ENCODE measurements at regions not wholly inside any gene's neighbourhood (a gene's known extent, or its start where the extent isn't known, plus 50 kb on each side); places are given as distances from the start of the nearest gene placed in this dataset.
"Not testable (repeated sequence)": the region's sequence is repeated elsewhere in the genome, so short reads cannot be mapped to it uniquely, and the experiment has no call there.

- no peak overlapping the region for H3K27ac Mint-ChIP-seq
- no peak overlapping the region for H3K4me3 Mint-ChIP-seq
- H3K9me3 Mint-ChIP-seq = no peaks in the 10 kb centered on the region
- peaks cover 45% of the 10 kb centered on the region for H3K27me3 Mint-ChIP-seq
- H3K4me1 Mint-ChIP-seq = no peaks in the 10 kb centered on the region
- no peaks in the 10 kb centered on the region for H3K36me3 Mint-ChIP-seq
Observed at GRCh38 chr3:64444490-64445108, 219.3 kb upstream of the PRICKLE2 start.

- Mint-ChIP-seq H3K27ac (no peak overlapping the region), H3K36me3 (no peaks in the 10 kb centered on the region), H3K27me3 (peaks cover 44% of the 10 kb centered on the region), H3K9me3 (no peaks in the 10 kb centered on the region), H3K4me3 (no peak overlapping the region), H3K4me1 (no peaks in the 10 kb centered on the region)
Observed at GRCh38 chr3:64443546-64444381, 218.5 kb upstream of the PRICKLE2 start.

DNA sequence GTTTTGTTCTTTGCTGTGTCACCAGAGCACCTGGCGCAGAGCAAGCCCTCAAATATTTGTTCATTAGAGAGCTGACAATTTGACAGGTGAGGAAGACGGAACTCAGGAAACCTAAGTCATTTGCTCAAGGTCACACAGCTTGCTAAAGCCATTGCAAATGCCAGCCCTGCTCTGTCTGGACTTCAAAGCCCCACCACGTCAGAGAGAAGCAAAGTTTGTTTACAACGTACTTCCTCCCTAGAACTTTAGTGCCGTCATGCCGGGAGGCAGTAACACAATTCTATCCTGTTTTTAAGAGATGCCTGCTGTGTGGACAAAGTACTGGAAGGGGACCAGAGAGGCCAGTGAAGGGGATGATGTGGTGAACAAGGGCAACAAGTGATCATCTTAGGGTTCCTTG is 216.6 kb upstream of the PRICKLE2 start:
- Mint-ChIP-seq H3K4me1 (no peaks in the 10 kb centered on the region), H3K27ac (no peak overlapping the region), H3K27me3 (peaks cover 43% of the 10 kb centered on the region), H3K9me3 (no peaks in the 10 kb centered on the region), H3K36me3 (no peaks in the 10 kb centered on the region), H3K4me3 (no peak overlapping the region)

DNA sequence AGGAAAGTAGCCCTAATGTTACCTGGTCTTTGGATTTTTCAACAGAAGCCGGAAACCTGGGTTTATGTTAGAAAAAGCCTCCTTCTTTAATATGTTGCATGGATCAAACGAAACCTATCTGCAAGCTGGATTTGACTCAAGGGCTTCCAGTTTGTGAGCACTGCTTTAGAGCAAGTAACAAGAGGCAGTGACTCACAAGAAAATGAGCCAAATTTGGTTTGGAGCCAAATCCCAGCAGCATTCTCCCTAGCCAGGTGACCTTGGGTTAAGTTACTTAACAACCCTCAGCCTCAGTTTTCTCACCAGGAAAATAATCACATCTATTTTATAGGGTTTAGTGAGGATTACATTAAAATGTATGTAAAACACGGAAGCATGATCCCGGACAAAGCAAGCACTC is 215.2 kb upstream of the PRICKLE2 start:
- Mint-ChIP-seq H3K27me3 (peaks cover 42% of the 10 kb centered on the region), H3K9me3 (no peaks in the 10 kb centered on the region), H3K36me3 (no peaks in the 10 kb centered on the region), H3K27ac (no peak overlapping the region), H3K4me1 (no peaks in the 10 kb centered on the region), H3K4me3 (no peak overlapping the region)

DNA sequence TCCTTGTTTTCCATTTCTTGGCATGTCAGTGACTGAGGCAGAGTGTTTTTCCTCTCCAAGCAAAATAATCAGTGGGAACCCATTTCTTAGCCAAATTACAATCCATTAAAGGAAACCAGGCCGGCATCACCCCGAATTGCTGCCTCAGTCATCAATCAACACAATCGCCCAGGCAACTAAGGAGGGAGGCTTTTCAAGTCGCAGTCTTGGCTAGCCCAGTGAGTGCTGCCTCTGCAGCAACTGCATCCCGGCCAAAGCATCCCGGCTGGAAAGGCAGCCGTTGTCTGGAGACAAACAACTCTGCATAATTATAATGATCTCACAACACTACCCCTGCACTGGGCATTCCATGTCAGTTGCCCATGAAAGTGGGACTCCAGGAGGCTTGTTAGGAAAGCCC is 213.5 kb upstream of the PRICKLE2 start:
- no peak overlapping the region for H3K27ac Mint-ChIP-seq
- no peaks in the 10 kb centered on the region for H3K4me1 Mint-ChIP-seq
- H3K4me3 Mint-ChIP-seq = no peak overlapping the region
- H3K27me3 Mint-ChIP-seq = peaks cover 34% of the 10 kb centered on the region
- H3K36me3 Mint-ChIP-seq = no peaks in the 10 kb centered on the region
- peaks cover 9% of the 10 kb centered on the region for H3K9me3 Mint-ChIP-seq

GRCh38 chr3:64438066-64438465 is 212.8 kb upstream of the PRICKLE2 start:
- peaks cover 11% of the 10 kb centered on the region for H3K9me3 Mint-ChIP-seq
- H3K4me1 Mint-ChIP-seq = no peaks in the 10 kb centered on the region
- H3K4me3 Mint-ChIP-seq = no peak overlapping the region
- H3K36me3 Mint-ChIP-seq = no peaks in the 10 kb centered on the region
- peaks cover 30% of the 10 kb centered on the region for H3K27me3 Mint-ChIP-seq
- H3K27ac Mint-ChIP-seq = no peak overlapping the region

- H3K27ac Mint-ChIP-seq = no peak overlapping the region
- peaks cover 11% of the 10 kb centered on the region for H3K9me3 Mint-ChIP-seq
- H3K36me3 Mint-ChIP-seq = no peaks in the 10 kb centered on the region
- no peaks in the 10 kb centered on the region for H3K4me1 Mint-ChIP-seq
- no peak overlapping the region for H3K4me3 Mint-ChIP-seq
- H3K27me3 Mint-ChIP-seq = peaks cover 26% of the 10 kb centered on the region
Observed at GRCh38 chr3:64437131-64437530, 211.9 kb upstream of the PRICKLE2 start.

DNA sequence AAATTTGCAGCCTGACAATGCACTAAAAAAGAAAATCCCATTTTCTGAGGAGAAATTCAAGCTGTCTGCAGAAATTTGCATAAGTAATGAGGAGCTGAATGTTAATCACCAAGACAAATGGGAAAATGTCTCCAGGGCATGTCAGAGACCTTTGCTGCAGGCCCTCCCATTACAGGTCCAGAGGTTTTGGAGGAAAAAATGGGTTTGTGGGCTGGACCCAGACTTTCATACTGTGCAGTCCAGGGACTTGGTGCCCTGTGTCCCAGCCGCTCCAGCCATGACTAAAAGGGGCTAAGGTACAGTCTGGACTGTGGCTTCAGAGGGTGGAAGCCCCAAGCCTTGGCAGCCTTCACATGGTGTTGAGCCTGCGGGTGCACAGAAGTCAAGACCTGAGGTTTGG is 209.8 kb upstream of the PRICKLE2 start:
- peaks cover 16% of the 10 kb centered on the region for H3K27me3 Mint-ChIP-seq
- H3K36me3 Mint-ChIP-seq, H3K4me3 Mint-ChIP-seq, H3K27ac Mint-ChIP-seq, H3K4me1 Mint-ChIP-seq: not testable (repeated sequence)
- H3K9me3 Mint-ChIP-seq = peaks cover 11% of the 10 kb centered on the region

DNA sequence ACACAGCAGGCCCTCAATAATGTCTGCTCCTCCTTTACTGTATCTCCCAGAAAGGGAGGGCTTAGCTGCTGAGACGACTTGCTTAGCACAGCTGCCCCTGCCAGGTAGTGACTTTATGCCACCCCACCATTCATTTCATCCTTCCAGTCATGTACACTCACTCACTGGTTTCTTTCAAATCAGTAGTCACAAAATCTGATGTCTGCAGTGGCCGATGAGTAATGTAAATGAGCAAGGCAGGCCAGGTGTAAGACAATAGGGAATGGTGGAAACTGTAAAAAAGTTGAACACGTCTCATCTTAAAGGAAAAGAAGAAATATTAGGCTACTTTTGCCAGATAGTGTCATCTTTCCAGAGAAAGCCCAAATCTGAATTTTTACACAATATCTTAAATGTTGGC is 207.6 kb upstream of the PRICKLE2 start:
- Mint-ChIP-seq H3K4me3 (no peak overlapping the region), H3K27ac (no peak overlapping the region), H3K27me3 (peaks cover 14% of the 10 kb centered on the region), H3K4me1 (no peaks in the 10 kb centered on the region), H3K9me3 (peaks cover 11% of the 10 kb centered on the region), H3K36me3 (no peaks in the 10 kb centered on the region)

GRCh38 chr3:64431526-64432091 is 206.3 kb upstream of the PRICKLE2 start:
- H3K36me3 Mint-ChIP-seq = no peaks in the 10 kb centered on the region
- H3K9me3 Mint-ChIP-seq = peaks cover 11% of the 10 kb centered on the region
- peaks cover 9% of the 10 kb centered on the region for H3K27me3 Mint-ChIP-seq
- H3K4me1 Mint-ChIP-seq = no peaks in the 10 kb centered on the region
- no peak overlapping the region for H3K27ac Mint-ChIP-seq
- no peak overlapping the region for H3K4me3 Mint-ChIP-seq

DNA sequence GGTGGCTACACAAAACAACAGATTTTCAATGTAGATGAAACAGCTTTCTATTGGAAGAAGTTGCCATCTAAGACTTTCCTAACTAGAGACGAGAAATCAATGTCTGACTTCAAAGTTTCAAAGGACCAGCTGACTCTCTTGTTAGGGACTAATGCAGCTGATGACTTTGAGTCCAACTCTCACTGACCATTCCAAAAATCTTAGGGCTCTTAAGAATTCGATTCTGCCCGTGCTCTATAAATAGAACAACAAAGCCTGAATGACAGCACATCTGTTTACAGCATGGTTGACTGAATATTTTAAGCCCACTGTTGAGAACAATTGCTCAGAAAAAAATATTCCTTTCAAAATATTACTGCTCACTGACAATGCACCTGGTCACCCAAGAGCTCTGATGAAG is 202.4 kb upstream of the PRICKLE2 start:
- Mint-ChIP-seq H3K4me1 (no peaks in the 10 kb centered on the region), H3K4me3 (no peak overlapping the region), H3K9me3 (no peaks in the 10 kb centered on the region), H3K36me3 (no peaks in the 10 kb centered on the region), H3K27ac (no peak overlapping the region), H3K27me3 (peaks cover 12% of the 10 kb centered on the region)

DNA sequence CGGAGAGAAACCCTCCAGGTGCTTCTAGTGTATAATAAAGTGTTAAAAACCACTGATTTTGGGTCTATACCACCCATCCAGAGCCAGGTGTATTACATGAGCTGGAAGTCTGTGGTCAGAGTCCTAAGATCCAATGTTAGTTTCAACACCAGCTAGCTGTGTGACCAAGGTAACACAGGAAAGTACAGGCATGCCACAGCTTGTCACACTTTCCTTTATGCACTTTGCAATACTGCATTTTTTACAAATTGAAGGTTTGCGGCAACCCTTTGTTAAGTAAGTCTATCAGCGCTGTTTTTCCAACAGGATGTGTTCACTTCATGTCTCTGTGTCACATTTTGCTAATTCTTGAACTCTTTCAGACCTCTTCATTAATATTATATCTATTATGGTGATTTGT is 201.3 kb upstream of the PRICKLE2 start:
- Mint-ChIP-seq H3K9me3 (no peaks in the 10 kb centered on the region), H3K27ac (no peak overlapping the region), H3K4me1 (no peaks in the 10 kb centered on the region), H3K27me3 (peaks cover 13% of the 10 kb centered on the region), H3K4me3 (no peak overlapping the region), H3K36me3 (no peaks in the 10 kb centered on the region)

DNA sequence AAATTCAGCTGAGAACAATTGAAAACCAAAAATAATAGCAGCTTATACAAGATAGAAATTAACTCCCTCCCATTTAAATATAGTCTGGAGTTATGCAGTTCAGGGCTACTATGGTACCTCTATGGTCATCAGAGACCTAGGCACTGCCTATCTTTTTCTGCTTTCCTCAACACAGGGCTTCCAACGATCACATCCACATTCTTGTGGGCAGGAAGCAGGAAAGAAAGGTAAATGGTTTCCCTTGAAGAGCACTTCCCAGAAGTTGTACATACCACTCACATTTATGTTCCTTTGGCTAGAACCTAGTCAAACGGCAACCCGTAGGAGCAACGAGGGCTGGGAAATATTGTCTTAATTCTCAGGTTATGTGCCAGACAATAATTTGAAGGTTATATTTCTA is 197.7 kb upstream of the PRICKLE2 start:
- peaks cover 15% of the 10 kb centered on the region for H3K27me3 Mint-ChIP-seq
- no peaks in the 10 kb centered on the region for H3K36me3 Mint-ChIP-seq
- no peak overlapping the region for H3K27ac Mint-ChIP-seq
- no peak overlapping the region for H3K4me3 Mint-ChIP-seq
- no peaks in the 10 kb centered on the region for H3K4me1 Mint-ChIP-seq
- no peaks in the 10 kb centered on the region for H3K9me3 Mint-ChIP-seq

DNA sequence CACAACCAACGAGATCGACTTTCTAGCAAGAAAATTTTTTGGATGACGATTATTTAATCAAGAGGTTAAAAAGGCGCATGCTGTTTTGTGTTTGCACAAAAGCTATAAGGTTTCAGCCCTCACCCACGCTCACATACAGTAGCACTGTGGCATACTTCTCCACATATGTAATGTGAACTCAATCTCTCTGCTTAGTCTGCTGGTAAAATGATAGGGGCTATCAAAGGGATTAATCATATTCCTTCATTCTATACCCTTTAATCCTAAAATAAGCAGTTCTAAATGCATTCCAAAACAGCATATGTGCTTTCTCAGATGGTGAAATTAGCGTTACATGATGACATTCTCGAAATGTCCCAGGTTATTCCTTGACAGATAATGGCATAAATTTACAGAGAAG is 196.9 kb upstream of the PRICKLE2 start:
- H3K27me3 Mint-ChIP-seq = peaks cover 14% of the 10 kb centered on the region
- H3K4me3 Mint-ChIP-seq = no peak overlapping the region
- no peaks in the 10 kb centered on the region for H3K36me3 Mint-ChIP-seq
- H3K27ac Mint-ChIP-seq = no peak overlapping the region
- H3K4me1 Mint-ChIP-seq = no peaks in the 10 kb centered on the region
- no peaks in the 10 kb centered on the region for H3K9me3 Mint-ChIP-seq

- H3K27me3 Mint-ChIP-seq = peaks cover 11% of the 10 kb centered on the region
- H3K4me3 Mint-ChIP-seq = no peak overlapping the region
- H3K4me1 Mint-ChIP-seq = no peaks in the 10 kb centered on the region
- H3K27ac Mint-ChIP-seq = no peak overlapping the region
- no peaks in the 10 kb centered on the region for H3K9me3 Mint-ChIP-seq
- no peaks in the 10 kb centered on the region for H3K36me3 Mint-ChIP-seq
Observed at GRCh38 chr3:64417816-64418215, 192.6 kb upstream of the PRICKLE2 start.

GRCh38 chr3:64414043-64414442 is 188.8 kb upstream of the PRICKLE2 start:
- no peak overlapping the region for H3K4me3 Mint-ChIP-seq
- H3K9me3 Mint-ChIP-seq = no peaks in the 10 kb centered on the region
- no peaks in the 10 kb centered on the region for H3K36me3 Mint-ChIP-seq
- no peak overlapping the region for H3K27ac Mint-ChIP-seq
- peaks cover 11% of the 10 kb centered on the region for H3K27me3 Mint-ChIP-seq
- H3K4me1 Mint-ChIP-seq = no peaks in the 10 kb centered on the region

Data from activated naive CD4-positive, alpha-beta T cell treated with anti-CD3 and anti-CD28 coated beads, Interleukin-2, amount 50 U/mL, for 24 hours (primary cell).